ENCODE measurements at regions not wholly inside any gene's neighbourhood (a gene's known extent, or its start where the extent isn't known, plus 50 kb on each side); places are given as distances from the start of the nearest gene placed in this dataset.
"Not testable (repeated sequence)": the region's sequence is repeated elsewhere in the genome, so short reads cannot be mapped to it uniquely, and the experiment has no call there.

GRCh38 chr11:38438091-38438490 is 1840.1 kb upstream of the RAG2 start:
- no peak for DNase-seq (ENCODE audit: low spot score)

DNA sequence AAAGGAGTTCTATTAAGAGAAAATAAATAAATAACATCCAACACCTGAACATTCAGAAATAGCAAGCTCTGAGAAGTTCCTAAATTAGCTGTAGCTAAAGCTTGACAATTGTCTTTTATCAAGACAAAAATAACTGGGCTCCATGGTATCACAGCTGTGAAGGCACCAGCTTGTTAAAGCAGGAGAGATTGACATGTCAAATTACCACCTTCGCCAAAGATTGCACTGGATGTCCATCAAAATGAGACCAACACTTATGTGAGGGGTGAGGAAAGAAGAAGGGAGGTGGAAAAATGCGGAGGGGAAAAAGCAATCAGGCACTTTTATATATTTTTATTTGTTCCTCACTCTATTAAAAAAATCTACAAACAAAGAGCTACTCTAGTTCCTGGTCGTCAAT is 1827.5 kb upstream of the RAG2 start:
- DNase-seq (ENCODE audit: low spot score), result no peak

DNA sequence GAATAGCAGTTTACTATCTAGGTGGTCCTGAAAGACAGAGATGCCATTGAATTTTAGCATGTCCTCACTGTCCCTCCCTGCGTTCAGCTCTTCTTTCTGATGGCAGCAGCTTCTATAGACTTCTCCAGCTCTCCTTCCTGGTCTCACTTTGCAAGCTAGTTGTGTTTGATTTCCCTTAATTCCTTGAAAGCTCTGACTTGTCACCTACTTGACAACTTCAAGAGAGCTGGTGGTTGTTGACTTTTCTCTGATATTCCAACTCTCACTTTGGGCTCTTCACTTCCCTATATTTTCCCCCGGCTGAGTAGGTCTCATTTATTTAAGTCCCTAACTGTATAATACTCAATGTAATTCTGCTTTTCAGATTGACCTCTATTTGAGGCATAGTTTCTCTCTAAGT is 1825.0 kb upstream of the RAG2 start:
- no peak for DNase-seq (ENCODE audit: low spot score)

GRCh38 chr11:38416141-38416540 is 1818.1 kb upstream of the RAG2 start:
- DNase-seq (ENCODE audit: low spot score), result no peak

- no peak for DNase-seq (ENCODE audit: low spot score)
Observed at GRCh38 chr11:38411149-38411548, 1813.1 kb upstream of the RAG2 start.

DNA sequence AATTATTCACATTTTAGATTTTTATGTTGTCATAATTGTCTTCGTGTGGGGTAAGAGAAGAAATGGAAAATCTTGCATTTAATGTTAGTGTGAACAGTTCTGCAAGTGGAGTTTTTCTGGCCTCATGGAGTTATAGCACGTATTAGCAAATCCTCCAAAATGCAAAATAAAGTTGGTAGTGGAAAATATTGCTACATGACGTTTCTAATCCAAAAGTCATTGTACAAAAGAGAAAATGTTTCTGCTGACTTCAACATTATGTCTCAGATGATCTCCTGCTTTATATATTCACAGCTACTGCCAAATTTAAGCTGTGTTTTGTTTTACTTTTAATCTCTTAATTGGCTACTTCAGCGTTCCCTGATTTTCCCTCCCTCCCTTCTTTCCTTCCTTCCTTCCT is 1804.0 kb upstream of the RAG2 start:
- DNase-seq (ENCODE audit: low spot score), result no peak

DNA sequence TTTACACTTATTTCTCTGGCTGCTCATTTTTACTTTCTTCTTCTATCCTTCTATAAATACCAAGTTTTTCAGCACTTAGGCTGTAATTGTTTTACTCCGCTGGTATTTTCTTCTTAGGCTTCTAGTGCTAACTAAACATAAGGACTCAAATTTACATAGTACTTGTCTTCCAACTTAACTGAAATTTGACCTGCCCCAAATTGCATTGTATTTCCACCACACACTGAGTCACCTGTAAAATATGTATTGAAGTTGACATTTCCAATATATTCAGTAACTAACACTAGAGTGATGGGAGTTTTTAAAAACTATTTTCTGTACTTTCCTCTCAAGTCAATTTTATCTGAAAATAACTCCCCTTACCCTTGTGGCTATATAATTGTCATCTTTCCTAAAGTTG is 1794.1 kb upstream of the RAG2 start:
- DNase-seq (ENCODE audit: low spot score), result no peak

- no peak for DNase-seq (ENCODE audit: low spot score)
Observed at GRCh38 chr11:38384568-38384967, 1786.5 kb upstream of the RAG2 start.

DNA sequence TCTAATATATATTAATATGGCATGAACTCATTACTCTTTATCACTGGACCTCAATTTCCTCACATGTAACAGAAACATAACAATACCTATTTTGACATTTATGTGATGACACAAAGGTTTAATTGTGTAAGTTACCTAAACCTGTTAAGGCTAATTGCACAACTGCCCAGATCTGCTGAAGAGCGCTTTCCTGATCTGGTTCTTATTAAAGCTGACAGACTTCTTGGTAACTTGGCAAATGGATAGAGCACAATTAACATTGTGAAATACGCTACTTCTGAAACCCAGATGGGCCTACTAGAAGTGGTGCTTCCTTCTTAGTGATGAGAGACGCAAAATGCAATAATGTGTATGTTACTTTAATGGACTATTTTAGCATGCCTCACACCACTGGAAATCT is 1767.2 kb upstream of the RAG2 start:
- no peak for DNase-seq (ENCODE audit: low spot score)

DNA sequence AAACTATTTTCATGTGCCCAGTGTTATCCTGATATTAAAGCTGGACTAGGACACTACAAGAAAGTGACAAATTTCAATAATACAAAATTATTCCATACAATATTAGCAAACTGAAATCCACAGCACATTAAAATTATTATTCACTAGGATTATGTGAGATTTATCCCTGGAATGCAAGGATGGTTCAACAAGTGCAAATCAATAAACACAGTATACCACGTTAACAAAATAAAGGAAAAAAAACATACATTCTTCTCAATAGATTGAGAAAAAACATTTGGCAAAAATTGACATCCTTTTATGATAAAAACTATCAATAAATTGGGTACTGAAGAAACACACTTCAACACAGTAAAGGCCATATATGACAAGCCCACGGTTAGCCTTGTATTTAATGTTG is 1758.2 kb upstream of the RAG2 start:
- DNase-seq (ENCODE audit: low spot score), result no peak

GRCh38 chr11:38345286-38345685 is 1747.2 kb upstream of the RAG2 start:
- no peak for DNase-seq (ENCODE audit: low spot score)

DNA sequence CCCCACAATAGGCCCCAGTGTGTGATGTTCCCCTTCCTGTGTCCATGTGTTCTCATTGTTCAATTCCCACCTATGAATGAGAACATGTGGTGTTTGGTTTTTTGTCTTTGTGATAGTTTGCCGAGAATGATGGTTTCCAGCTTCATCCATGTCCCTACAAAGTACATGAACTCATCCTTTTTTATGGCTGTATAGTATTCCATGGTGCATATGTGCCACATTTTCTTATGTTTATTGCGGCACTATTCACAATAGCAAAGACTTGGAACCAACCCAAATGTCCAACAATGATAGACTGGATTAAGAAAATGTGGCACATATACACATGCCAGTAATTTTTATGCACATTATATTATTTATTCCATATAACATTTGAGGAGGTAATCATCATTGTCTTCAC is 1743.6 kb upstream of the RAG2 start:
- not testable (repeated sequence) for DNase-seq (ENCODE audit: low spot score)

DNA sequence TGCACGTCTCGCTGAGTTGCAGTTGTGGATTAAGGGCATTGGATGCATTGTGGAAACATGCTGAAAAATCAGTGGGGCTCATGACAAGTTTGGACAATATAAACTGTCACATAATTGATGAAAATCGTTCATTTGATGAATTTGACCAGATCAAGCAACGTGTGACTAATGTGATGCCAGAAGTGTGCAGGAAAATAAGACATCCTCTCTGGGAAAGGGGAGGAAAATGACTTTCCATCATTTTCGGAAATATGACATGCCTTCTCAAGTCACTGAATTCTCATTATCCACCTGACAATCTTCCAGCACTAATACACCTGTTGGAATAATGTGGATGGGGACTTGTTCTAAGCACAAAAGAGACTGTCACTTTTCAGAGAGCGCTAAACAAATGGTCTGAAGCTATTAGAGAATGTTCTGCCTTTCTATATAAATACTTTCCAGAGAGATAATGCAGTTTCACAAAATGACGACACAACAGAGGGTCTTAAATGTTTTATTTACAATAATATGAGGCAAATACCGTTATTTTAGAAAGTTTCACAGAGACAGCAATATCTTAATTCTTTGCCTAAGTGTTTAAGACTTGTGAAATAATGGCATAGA is 1741.9 kb upstream of the RAG2 start:
- no peak for DNase-seq (ENCODE audit: low spot score)

DNA sequence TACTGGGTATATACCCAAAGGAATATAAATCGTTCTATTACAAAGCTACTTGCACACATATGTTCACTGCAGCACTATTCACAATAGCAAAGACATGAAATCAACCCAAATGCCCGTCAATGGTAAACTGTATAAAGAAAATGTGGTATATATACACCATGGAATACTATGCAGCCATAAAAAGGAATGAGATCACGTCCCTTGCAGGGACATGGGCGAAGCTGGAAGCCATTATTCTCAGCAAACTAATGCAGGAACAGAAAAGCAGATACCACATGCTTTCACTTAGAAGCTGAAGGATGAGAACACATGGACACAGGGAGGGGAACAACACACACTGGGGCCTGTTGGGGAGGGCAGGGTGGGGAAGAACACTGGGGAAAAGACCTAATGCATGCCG is 1740.0 kb upstream of the RAG2 start:
- not testable (repeated sequence) for DNase-seq (ENCODE audit: low spot score)

- DNase-seq (ENCODE audit: low spot score), result no peak
Observed at GRCh38 chr11:38332046-38332445, 1734.0 kb upstream of the RAG2 start.

GRCh38 chr11:38330578-38330977 is 1732.5 kb upstream of the RAG2 start:
- no peak for DNase-seq (ENCODE audit: low spot score)

DNA sequence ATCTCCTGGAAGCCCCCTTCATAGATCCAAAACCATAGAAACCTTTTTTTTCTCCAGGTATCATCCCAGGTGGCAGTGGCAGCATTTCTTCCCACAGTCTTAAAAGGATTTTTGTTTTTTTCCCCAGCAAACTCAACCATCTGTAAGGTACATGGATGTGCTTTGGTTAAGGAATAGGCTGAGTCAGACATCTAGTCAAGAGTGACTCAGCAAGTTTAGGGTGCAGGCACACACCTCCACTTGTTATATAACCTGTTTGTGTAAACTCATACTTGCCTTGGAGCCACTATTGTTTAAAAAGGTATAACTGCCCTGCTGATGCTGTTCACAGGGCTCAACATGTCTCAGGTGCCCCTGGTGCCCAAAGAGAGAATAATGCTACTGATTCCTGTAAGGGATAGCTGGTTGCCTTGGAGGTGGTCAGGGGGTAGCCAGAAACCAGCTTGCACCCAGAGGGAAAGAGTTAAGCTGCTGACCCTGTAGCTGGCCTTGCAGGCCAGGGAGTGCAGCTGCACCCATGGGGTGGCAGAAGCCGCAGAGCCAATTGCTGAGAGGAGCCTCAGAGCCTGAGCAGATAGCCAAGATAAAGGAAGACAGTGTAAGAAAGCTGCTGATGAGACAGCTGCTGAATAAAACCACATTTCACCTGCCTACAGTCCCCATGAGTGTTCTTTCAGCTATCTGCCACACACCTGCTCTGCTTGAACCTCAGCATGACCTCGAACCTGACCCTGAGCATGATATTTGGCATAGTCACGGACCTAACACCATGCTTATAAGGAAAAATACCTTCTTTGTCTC is 1726.1 kb upstream of the RAG2 start:
- DNase-seq (ENCODE audit: low spot score), result no peak

DNA sequence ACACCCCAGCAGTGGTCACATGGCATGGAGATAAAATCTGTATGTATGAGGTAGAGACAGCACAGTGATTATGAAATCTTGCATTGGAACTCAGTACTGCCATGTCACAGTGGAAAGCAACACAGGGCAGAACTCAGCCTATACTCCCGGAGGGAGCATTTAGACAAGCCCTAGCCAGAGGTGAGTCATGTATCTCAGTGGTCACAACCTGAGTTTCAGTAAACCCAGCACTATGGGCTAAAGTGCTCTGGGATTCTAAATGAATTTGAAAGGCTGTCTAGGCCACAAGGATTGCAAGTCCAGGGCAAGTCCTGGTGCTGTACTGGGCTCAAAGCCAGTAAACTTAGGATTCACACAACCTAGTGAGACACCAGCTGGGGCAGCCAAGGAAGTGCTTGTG is 1717.1 kb upstream of the RAG2 start:
- DNase-seq (ENCODE audit: low spot score), result no peak

- no peak for DNase-seq (ENCODE audit: low spot score)
Observed at GRCh38 chr11:38307455-38307854, 1709.4 kb upstream of the RAG2 start.

DNA sequence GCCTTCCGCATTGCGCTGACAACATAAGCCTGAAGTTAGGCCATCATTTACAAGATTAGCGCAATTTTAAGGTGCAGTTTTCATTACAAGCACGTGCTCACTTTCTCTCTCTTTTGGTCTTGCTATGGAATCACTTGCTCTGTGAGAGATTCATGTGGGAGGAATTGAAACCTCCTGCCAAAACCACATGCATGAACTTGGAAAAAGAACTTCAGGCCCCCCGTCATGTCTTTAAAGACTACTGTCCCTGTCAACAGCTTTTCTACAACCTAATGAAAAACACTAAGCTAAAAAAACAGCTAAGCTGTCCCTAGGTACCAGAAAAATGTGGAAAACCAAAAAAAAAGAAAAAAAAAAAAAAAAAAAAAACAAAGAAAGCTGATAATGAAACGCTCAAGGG is 1707.6 kb upstream of the RAG2 start:
- DNase-seq (ENCODE audit: low spot score), result no peak

GRCh38 chr11:38304926-38305325 is 1706.9 kb upstream of the RAG2 start:
- DNase-seq (ENCODE audit: low spot score), result no peak

DNA sequence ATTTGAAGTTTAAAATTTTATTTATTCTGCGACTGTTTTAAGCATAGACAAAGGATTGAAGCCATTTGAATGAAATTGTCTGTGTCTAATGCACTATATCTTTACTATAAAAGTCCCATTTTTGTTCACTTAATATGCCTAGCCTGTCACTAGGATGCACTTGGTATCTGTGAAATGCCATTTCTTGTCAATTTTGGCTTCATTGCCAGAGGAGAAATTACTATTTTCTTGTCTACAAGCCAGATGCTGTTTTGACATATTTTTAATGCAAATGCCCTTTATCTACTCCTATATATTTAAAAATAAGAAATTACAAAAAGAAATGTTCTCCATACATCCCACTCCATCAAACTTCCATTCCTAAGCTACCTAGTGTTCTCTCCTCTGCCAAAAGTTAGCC is 1704.5 kb upstream of the RAG2 start:
- no peak for DNase-seq (ENCODE audit: low spot score)

GRCh38 chr11:38300570-38300969 is 1702.5 kb upstream of the RAG2 start:
- DNase-seq (ENCODE audit: low spot score), result no peak

GRCh38 chr11:38296211-38296776 is 1698.3 kb upstream of the RAG2 start:
- no peak for DNase-seq (ENCODE audit: low spot score)
